SHP77 treated with DMSO at 0.1 percent for 48 hours (cell line): ENCODE measurements at regions not wholly inside any gene's neighbourhood (a gene's known extent, or its start where the extent isn't known, plus 50 kb on each side); places are given as distances from the start of the nearest gene placed in this dataset.

ENCODE experiments used
- DNase-seq: peaks from one replicate; lab custom pipeline; 2025; lab: John Stamatoyannopoulos, UW

DNA sequence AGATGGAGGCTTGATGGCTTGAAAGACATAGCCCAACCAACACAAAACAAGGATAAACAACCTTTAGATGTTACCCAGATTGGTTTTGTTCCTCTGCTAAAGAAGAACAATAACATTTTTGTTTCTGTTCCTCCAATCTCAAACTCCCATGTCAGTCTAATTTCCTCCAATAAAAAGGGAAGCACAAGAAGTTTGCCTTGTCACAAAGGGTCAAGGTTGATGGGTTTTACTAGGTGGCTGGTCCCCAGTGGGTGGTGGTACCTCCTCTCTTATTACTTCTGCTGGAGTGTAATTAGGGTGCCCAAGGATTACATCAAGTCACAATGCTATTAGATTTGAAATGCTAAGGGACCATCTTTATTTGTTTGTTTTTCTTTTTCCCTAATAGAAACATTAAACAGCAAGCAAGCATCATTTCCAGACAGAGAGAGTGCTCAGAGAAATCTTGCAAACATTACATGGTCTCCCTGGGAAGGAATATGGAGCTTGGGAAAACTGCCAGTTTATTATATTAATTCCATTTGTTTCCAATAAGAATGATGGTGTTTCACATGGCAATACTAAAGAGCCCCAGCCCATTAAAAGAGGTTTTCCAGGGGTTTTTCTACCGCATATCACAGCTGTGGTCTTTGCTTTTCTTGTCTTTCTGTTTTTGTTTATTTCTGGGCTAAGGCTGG, 78.3 kb upstream of the AOAH start:
- no peak for DNase-seq

DNA sequence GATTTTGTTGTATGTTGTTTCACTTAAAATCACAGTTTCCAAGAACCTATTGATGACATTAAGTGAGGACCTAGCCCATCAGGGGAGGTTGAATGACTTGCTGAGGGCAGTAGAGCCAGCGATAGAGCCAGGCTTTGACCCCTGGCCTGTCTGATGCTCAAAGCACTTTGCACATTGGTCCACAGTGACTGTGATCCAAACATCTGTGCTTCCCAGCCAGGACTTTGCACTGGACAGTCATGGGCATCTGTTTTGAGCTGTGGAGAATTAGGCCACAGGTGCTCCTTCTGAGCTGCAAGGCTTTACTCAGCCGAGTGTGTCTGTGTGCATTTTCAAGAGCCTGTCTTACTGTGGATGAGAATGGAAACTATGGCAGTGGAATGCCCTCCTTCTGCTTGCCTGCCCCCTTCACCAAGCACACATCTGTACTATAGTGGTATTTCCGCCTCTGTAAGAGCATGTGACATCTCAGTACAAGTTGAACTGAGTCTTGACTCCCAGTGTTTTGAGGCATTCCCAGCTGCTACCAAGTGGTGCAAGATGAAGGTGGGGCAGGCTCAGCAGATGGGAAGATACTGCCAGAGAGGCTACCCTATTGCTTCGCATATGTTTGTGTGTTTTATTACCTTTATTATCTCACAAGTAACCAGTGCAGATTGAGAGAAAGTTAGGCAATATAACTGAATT, 72.7 kb upstream of the AOAH start:
- no peak for DNase-seq

DNA sequence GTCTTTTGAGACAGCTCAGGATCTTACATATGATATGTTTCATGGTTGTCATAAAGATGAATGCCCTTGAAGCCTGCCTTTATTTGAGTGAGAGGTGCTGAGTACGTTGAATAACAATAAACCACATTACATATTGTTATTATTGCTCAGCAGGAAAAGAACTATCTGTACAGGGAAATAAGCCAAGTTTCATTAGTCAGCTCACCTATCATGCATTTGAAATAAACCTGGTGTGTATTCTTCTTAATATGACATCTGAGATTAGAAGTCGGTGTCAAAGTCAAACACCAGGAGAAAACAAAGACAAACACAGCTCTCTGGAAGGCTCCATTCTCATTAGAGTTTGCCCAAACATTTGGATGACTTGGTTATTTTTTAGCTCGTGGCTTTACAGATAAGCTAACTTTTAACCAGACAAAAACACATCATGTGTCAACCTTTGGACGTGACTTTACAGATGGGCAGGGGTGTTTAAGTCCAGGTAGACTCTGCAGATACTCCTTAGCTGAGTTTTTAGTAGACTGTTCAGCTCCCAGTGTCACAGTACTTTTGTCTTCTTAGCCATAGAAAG, 71.2 kb upstream of the AOAH start:
- DNase-seq = no peak

DNA sequence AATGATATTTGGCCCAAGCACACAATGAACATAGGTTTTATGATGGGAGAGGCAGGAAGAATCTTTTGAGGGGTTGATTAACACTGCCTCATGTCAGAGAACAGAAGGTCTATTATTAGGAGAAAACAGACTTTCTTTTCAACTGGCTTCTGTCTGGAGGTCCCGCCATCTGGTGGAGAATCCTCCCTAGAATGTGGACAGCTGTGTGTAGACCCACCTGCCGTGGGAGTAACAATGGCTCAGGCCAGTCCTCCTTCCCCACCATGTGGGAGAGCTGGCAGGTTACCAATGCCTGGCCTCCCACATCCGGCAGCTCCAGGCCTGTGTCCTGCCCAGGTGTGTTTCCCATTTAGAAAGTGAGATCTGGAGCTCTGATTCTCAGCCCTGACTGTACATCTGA, 70.4 kb upstream of the AOAH start:
- DNase-seq = peak; percentile 75

DNA sequence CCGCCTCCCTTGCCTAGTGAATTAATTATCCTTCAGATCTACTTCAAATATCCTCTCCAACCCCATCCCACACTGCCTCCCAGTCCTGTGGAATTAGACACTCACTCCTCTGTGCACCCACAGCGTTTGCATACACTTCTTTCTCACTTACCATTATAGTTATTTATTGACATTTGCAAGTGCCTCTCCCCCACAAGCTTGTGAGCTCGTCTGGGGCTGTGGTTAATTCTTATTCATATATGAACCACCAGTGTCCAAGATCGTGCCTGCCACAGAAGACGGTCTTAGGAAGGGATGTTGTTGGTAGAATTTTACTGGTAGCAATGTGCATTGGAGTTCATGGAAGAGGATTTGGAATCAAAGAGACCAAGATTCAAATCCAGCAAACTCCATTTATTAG, 68.1 kb upstream of the AOAH start:
- no peak for DNase-seq

DNA sequence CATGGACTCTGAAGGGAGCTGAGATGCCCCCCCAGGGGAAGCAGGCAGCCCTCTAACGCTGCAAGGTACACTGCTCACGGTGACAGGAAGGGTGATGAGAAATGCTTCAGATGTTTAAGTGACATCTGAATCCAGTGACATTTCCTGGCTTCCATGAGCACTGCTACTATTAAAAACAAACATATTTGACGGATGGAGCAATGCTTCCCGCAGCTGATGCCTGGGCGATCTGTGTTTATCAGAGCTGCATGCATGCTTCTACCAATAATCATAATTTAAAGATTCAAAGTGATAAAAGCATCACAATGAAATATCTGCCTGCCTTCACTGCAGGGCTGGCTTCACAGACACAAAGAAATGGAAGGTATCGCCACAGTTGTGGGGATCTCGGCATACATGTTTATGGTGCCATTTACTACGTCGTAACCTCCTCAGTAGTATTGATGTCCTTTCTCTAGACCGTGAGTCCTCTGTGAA, 66.1 kb upstream of the AOAH start:
- DNase-seq = no peak

DNA sequence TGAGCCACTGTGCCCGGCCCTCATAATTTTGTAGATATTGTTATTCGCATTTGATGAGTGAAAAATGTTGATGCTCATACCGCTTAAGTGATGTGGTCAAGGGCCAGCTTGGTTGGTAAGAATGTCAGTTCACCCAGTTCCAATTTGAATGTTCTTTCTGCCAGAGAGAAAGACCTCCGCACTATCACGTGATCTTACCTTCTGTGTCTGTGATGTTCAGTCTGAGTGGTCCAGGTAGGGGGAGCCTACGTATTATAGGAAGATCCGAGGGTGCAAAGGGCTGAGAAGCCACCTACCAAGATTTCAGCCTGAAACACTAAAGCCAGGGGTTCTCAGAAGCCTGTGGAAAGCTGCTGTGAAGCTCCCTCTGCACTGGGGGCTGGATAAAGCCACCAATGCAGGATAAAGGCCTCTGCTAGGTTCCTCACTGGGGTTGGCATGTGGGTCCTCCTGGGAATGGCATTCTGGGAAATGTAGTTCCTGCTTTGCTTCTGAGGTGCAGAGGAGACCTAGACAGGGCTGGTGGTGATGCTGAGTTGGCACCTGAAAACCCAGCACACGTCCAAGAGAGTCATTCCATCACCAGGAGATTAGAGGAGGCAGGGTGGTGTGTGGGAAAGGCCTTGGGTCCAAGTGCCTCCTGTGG, 64.7 kb upstream of the AOAH start:
- no peak for DNase-seq

DNA sequence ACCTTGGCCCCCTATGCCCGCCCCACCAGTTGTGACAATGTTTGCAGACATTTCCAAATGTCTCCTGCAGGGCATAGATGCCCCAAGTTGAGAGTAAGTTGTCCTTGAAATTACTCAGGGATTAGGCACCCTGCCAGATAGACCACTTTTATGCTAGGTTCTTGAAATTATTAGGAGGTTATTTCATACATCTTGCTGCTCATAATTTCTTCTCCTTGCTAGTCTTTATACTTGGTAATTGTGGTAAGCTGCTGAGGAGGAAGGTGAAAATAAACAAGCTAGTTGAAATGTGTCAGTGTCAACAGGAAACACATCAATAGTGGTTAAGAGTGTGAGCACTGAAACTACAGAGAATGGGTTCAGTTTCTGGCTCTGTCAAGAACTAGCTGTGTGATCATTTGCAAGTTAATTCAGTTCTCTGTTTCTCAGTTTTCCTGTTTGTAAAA, 63.7 kb upstream of the AOAH start:
- DNase-seq = no peak

DNA sequence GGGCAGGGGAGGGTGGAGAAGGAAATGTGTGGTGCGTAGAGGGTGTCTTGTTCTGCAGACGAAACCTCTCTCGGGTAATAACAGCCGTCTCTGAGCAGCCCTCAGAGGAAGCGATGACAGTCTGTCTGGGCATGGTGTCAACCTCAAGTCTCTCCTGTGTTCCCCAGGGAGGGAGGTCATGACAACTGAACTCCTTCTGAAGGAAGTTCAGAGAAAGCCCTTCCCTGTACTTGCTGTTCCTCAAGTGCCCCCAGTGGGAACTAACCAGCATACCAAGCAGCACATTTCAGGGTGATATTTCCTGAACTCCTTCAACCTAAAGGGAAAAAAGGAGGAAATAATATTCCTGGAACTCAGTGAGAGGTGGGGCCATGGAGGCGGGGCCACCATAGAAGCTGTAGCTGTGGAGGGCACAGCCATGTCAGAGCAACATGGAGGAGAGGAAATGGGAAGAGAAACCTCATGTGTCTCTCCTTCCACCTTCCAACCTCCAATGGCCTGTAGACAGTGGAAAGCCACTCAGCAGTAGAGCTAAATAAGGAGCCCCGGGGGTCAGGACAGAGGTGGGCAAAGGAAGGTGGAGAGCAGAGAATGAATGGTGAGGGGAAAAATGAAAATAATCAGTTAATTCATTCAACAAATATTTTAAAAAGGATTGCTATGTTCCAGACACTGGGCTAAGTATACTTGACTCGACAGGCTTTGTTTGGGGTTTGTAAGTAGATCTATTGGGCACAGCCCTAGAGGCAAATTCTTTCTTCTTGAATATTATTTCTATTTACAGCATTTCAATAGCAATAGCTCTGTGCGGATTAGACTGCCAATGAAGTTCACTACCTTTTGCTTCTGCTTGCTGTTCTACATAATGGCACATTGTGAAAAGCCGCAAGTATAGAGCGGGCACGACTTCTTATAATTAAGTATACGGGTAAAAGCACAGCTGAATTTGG, 61.0 kb upstream of the AOAH start:
- DNase-seq = no peak

DNA sequence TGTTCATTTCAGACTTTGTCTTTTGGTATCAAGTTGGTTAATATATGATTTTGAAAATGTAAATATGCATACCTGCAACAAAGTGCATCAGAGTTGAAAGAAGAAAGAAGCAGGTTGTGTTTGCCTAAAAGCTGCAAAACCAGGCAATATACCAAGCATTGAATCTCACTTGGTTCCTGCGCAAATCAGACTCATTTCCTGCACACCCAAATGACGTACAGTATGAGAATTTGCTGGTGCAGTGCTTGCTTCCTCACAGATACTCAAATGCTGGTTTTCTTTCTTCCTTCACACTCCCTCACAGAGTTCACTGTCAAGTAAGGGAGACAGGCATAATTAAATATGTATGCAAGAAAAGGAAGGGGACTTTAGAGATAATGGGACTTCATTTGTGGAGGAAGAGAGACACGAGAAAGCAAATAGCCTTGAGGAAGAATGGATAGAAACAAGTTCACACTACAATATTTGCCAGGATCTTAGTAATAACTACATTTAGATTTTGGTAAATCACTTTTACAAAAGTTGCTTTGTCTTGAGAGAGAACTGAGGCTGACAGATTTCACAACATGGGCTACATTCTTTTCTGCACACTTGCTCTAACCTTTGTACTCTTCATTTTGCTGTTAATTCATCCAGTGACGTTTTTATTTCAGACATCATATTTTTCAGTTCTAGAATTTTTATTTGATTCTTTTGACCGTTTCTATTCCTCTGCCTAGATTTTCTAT, 56.9 kb upstream of the AOAH start:
- no peak for DNase-seq

DNA sequence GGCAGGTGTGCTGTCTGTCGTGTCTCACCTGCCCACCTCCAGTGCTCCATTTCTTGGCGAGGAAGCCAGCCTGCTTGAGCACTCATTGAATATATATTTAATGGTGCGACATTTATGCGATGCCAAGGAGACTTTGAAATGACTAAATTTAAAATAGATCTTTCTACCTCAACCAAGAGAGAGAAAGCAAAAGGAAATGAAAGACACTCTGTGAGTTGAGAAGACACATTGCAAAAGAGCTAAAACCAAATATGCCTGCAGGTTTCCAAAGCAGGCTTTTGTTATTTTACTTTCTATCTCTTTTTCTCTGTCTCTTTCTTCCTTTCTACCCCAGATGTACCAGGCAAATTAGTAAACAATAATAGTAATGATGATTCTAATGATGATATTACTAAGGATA, 53.6 kb upstream of the AOAH start:
- no peak for DNase-seq

DNA sequence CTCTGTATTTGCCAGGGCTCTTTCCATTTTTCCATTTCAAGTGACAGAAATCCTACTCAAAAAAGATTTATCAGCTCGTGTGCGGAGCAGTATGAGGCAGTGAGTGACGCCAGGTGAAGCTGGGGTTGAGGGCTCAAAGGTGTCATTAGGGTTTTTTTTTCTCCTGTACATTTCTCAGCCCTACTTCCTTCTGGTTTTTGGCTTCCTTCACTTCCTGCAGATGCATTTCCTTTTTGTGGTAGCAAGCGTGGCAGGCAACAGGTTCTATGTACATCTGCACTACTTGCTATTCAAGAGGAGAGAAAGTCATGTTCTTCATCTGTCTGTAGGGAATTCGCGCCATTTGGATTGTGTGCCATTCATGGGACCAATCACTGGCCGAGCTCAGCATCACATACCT, 52.8 kb upstream of the AOAH start:
- DNase-seq = no peak

DNA sequence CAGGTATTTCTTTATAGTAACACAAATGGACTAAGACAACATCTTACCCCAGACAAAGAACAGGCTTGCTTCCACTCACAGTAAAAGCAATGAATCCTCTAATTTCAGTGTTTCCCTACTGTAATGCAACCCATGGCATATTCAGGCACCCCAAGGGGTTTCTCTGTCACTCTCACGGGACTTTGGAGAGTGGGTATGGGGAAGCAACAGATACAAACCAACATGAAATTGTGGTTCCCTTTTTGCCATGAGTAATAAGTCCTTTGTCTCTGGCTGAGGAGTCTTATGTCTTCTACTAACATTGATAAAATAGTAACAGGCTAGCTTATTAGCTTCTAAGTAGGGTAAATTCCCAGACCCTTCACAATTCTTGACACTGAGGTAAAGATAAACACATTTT, 51.4 kb upstream of the AOAH start:
- DNase-seq = no peak

DNA sequence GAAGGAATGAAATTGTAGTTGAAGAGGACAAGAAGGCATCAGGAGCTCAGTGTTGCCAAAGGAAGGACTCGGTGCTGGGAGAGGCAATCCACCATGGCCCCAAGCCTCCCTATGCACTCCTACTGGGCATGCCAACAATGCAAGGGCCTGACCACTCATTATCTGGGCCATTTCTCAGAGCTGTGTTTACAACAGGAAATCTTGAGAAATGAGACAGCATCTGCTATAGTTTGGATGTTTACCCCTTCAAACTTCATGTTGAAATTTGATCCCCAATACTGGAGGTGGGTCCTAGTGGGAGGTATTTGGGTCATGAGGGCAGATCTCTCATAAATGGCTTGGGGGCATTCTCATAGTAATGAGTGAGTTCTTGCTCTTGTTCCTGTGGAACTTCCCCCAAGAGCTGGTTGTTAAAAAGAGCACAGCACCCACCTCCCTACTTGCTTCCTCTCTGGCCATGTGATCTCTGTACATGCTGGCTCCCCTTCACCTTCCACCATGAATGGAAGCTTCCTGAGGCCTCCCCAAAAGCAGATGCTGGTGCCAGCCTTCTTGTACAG, 50.8 kb upstream of the AOAH start:
- DNase-seq = no peak
